Endothelial cell of umbilical vein (primary cell): ENCODE measurements at regions not wholly inside any gene's neighbourhood (a gene's known extent, or its start where the extent isn't known, plus 50 kb on each side); places are given as distances from the start of the nearest gene placed in this dataset.
"Not testable (repeated sequence)": the region's sequence is repeated elsewhere in the genome, so short reads cannot be mapped to it uniquely, and the experiment has no call there.

Experiments
- BruUV-seq: library from RNA; stranded (reverse); fragments of 400-500 nt; replicated peaks from 2 replicates; lab custom pipeline; 2021; lab: Mats Ljungman, UMichigan
- CTCF ChIA-PET: fragments of 300-600, 350-600 bp; sonication (Branson Sonifier 250); formaldehyde crosslinking; loops from one replicate; lab custom pipeline; 2021; ENCODE audit warnings: antibody characterized with exemption, inconsistent platforms; lab: Charles Lee
- POLR2A ChIA-PET: fragments of 300-600, 350-600 bp; sonication (Branson Sonifier 250); formaldehyde crosslinking; loops from one replicate; lab custom pipeline; 2021; ENCODE audit warnings: antibody characterized with exemption, inconsistent platforms; lab: Charles Lee
- DNase-seq: peaks from one replicate; pipeline ENCODE4 v3.0.0-alpha.2; 2011; ENCODE audit warnings: low read depth, low spot score
- FAIRE-seq: peaks from 2 replicates; lab custom pipeline; 2011; peaks lifted over from hg19 to GRCh38; lab: Jason Lieb, UNC
- H2AFZ ChIP-seq: 2 replicates; pipeline ENCODE4 v1.6.0; 2012; ENCODE audit warnings: low read depth, low read length, control low read depth, inconsistent platforms
- H3K27ac ChIP-seq: 2 replicates; pipeline ENCODE4 v1.5.1; 2011; ENCODE audit warnings: low read depth, mild to moderate bottlenecking, control low read depth, low read length, moderate library complexity; ENCODE audit not compliant: insufficient read depth
- H3K27me3 ChIP-seq, 2 experiments: 2 replicates each; pipeline versions ENCODE4 v1.6.0 to v1.6.1; 2011; ENCODE audit warnings: low read length in 2 of 2, mixed read lengths in 1 of 2; ENCODE audit not compliant: control insufficient read depth in 2 of 2, insufficient read depth in 2 of 2
- H3K36me3 ChIP-seq, 2 experiments: 2 replicates in 1 of 2; 3 replicates in 1 of 2; pipeline ENCODE4 v1.5.1; 2011; ENCODE audit warnings: low read length in 2 of 2, mild to moderate bottlenecking in 1 of 2, moderate library complexity in 1 of 2; ENCODE audit not compliant: control insufficient read depth in 2 of 2, insufficient read depth in 2 of 2; ENCODE audit errors: extremely low read depth in 1 of 2
- H3K4me1 ChIP-seq: 3 replicates; pipeline ENCODE4 v1.5.1; 2011; ENCODE audit warnings: mild to moderate bottlenecking, low read length; ENCODE audit not compliant: control insufficient read depth, insufficient read depth; ENCODE audit errors: extremely low read depth
- H3K4me2 ChIP-seq: 2 replicates; pipeline ENCODE4 v1.6.1; 2011; ENCODE audit warnings: low read length, control low read depth, mixed read lengths; ENCODE audit not compliant: insufficient read depth
- H3K4me3 ChIP-seq, 3 experiments: fragments of 200-600 bp in 1 of 3; sonication (generic), shearing (Covaris generic) in 1 of 3; replicated peaks in 1 of 3; 2 replicates each; pipeline ENCODE4 v1.5.1; 2011 to 2016; ENCODE audit warnings: control low read depth in 3 of 3, low read length in 3 of 3, mild to moderate bottlenecking in 2 of 3, inconsistent platforms in 1 of 3, low read depth in 1 of 3, moderate library complexity in 1 of 3; ENCODE audit not compliant: insufficient read depth in 1 of 3
- H3K79me2 ChIP-seq: 2 replicates; pipeline ENCODE4 v1.6.0; 2012; ENCODE audit warnings: low read length, inconsistent platforms; ENCODE audit not compliant: control insufficient read depth, insufficient read depth
- H3K9ac ChIP-seq: replicated peaks from 2 replicates; pipeline ENCODE3; 2011; ENCODE audit warnings: low read length, control low read depth; ENCODE audit not compliant: insufficient read depth; ENCODE audit errors: extremely low read depth
- H3K9me1 ChIP-seq: replicated peaks from 3 replicates; pipeline ENCODE4 v1.6.0; 2011; ENCODE audit warnings: mild to moderate bottlenecking, low read length; ENCODE audit not compliant: control insufficient read depth, insufficient read depth; ENCODE audit errors: extremely low read depth
- H3K9me3 ChIP-seq: replicated peaks from 2 replicates; pipeline ENCODE4 v1.5.1; 2012; ENCODE audit warnings: low read length, inconsistent platforms; ENCODE audit not compliant: control insufficient read depth, insufficient read depth
- H4K20me1 ChIP-seq: replicated peaks from 2 replicates; pipeline ENCODE3; 2011; ENCODE audit warnings: mild to moderate bottlenecking, low read length; ENCODE audit not compliant: control insufficient read depth, insufficient read depth; ENCODE audit errors: extremely low read depth
- GATA2 ChIP-seq: IDR thresholded peaks from 2 replicates; pipeline ENCODE4 v1.7.0; 2011; ENCODE audit warnings: low read depth, mild to moderate bottlenecking, moderate library complexity, mixed read lengths, low read length; ENCODE audit not compliant: insufficient read length, insufficient read depth
- JUN ChIP-seq: IDR thresholded peaks from 2 replicates; pipeline ENCODE4 v1.6.1; 2011; ENCODE audit warnings: borderline replicate concordance, low read depth; ENCODE audit not compliant: insufficient read length, insufficient read depth
- MYC ChIP-seq: IDR thresholded peaks from one replicate; pipeline ENCODE4 v1.6.1; 2011; ENCODE audit warnings: mild to moderate bottlenecking, low read depth, low read length
- POLR2AphosphoS5 ChIP-seq: IDR thresholded peaks from 2 replicates; pipeline ENCODE4 v1.6.1; 2012; ENCODE audit warnings: low read depth, mild to moderate bottlenecking, control low read depth, low read length, moderate library complexity; ENCODE audit not compliant: insufficient read depth
- dilution Hi-C: fragments of 300-500 bp; cut with MboI; formaldehyde crosslinking; loops from one replicate; pipeline ENCODE4 v1.15.0; 2019; ENCODE audit warnings: low sequenced_read_pairs; ENCODE audit not compliant: extremely low pct_ligation_motif_present
- intact Hi-C: fragments of 100-400 bp; cut with micrococcal nuclease; formaldehyde crosslinking; loops from one replicate; pipeline ENCODE4 v1.10.0; 2022
- TF ChIP-seq, protein P1 (sequence below), 2 donors: IDR thresholded peaks; 1 replicate in 1 of 2; 2 replicates in 1 of 2; pipeline ENCODE4 v1.5.1; 2011; ENCODE audit warnings: low read length in 2 of 2, mild to moderate bottlenecking in 2 of 2, moderate library complexity in 2 of 2, control low read depth in 1 of 2, inconsistent platforms in 1 of 2, low read depth in 1 of 2; ENCODE audit not compliant: insufficient read depth in 1 of 2; ENCODE audit errors: extremely low read depth in 1 of 2

DNA sequence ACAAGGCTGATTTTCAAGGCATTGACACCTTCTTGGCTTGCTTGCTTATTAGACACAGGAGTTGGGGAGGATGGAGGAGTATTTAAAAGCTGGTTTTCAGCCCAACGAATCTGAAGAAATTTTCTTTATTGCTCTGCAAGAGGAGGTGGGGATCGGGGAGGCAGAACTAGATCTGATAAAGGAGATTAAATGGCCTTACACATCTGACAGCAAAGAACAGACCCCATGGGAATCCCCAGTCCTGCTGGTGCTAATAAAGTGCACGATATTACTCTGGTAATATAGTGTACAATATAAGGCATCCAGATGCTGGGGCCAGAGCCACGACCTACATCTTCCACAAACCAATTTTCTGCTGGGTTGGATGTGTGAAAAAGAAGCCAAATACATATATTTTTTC is 323.0 kb downstream of the OMA1 start:
- ChIA-PET CTCF (no interaction called here), POLR2A (no interaction called here)
- no peaks in the 10 kb centered on the region for H4K20me1 ChIP-seq
- BruUV-seq = no TSS peak
- TF ChIP-seq, protein P1, sequence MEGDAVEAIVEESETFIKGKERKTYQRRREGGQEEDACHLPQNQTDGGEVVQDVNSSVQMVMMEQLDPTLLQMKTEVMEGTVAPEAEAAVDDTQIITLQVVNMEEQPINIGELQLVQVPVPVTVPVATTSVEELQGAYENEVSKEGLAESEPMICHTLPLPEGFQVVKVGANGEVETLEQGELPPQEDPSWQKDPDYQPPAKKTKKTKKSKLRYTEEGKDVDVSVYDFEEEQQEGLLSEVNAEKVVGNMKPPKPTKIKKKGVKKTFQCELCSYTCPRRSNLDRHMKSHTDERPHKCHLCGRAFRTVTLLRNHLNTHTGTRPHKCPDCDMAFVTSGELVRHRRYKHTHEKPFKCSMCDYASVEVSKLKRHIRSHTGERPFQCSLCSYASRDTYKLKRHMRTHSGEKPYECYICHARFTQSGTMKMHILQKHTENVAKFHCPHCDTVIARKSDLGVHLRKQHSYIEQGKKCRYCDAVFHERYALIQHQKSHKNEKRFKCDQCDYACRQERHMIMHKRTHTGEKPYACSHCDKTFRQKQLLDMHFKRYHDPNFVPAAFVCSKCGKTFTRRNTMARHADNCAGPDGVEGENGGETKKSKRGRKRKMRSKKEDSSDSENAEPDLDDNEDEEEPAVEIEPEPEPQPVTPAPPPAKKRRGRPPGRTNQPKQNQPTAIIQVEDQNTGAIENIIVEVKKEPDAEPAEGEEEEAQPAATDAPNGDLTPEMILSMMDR (IDR thresholded peaks at IDR 0.05; ENCODE audit: extremely low read depth in 1 of 2, insufficient read depth in 1 of 2, low read depth in 1 of 2, low read length in 2 of 2) = no peak
- no peak for TF ChIP-seq GATA2
- H3K9me3 ChIP-seq = no peaks in the 10 kb centered on the region
- H3K4me2 ChIP-seq = no peak overlapping the region
- no peak for DNase-seq
- H3K4me3 ChIP-seq = no peak overlapping the region
- H3K9ac ChIP-seq = no peak overlapping the region
- no peak overlapping the region for H2AFZ ChIP-seq
- H3K27me3 ChIP-seq = no peaks in the 10 kb centered on the region
- H3K4me1 ChIP-seq = no peaks in the 10 kb centered on the region
- no peak for FAIRE-seq
- H3K36me3 ChIP-seq = no peaks in the 10 kb centered on the region
- dilution Hi-C loops = no loop called here
- no peaks in the 10 kb centered on the region for H3K9me1 ChIP-seq
- H3K79me2 ChIP-seq = no peaks in the 10 kb centered on the region
- H3K27ac ChIP-seq = no peak overlapping the region
- intact Hi-C loops = no loop called here

DNA sequence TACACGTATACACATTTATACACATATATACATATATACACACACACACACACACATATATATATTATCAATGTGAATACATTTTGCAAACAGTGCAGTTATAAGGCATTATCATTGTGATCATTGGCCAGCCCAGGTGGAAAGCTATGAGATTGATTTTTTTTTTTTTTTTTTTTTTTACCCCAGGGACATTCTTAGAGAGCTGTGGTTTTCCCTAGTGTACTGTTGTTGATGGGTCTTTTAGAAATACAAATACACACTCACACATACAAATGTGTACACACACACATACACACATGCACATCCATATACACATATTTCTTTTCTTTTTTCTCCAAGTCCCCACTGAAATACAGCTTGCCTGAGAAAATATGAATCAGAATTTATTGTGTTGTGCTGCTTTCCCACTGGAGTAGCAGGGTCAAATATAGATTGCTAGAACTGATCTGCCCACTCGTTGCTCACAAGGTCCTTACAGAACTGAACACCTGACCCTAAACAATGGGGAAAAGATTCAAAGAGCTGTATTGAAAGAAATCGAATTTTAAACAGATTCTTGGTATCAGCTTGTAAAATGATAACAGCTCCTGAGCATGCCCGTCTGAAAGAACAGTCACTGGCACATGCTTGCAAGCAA is 325.6 kb downstream of the OMA1 start:
- no TSS peak for BruUV-seq
- CTCF ChIA-PET = no interaction called here

DNA sequence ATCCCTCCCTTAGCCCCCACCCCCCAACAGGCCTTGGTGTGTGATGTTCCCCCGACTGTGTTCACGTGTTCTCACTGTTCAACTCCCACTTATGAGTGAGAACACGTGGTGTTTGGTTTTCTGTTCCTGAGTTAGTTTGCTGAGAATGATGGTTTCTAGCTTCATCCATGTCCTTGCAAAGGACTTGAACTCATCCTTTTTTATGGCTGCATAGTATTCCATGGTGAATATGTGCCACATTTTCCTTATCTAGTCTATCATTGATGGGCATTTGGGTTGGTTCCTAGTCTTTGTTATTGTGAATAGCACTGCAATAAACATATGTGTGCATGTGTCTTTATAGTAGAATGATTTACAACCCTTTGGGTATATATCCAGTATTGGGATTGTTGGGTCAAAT is 330.4 kb downstream of the OMA1 start:
- intact Hi-C loops, H3K9me1 ChIP-seq, FAIRE-seq, dilution Hi-C loops, H3K27ac ChIP-seq, CTCF ChIA-PET, H3K9me3 ChIP-seq, POLR2A ChIA-PET, H3K79me2 ChIP-seq, DNase-seq, H4K20me1 ChIP-seq, H3K27me3 ChIP-seq, H2AFZ ChIP-seq, H3K36me3 ChIP-seq, H3K9ac ChIP-seq, BruUV-seq, H3K4me3 ChIP-seq, H3K4me1 ChIP-seq, H3K4me2 ChIP-seq: not testable (repeated sequence)

More for the DNA sequence above, 325.6 kb downstream of the OMA1 start:
- no peak overlapping the region for H3K27ac ChIP-seq
- no peak overlapping the region for H3K4me2 ChIP-seq
- H3K36me3 ChIP-seq = no peaks in the 10 kb centered on the region
- H2AFZ ChIP-seq = no peak overlapping the region
- H3K9me1 ChIP-seq = no peaks in the 10 kb centered on the region
- no peaks in the 10 kb centered on the region for H3K79me2 ChIP-seq
- no peaks in the 10 kb centered on the region for H3K4me1 ChIP-seq
- FAIRE-seq = no peak
- POLR2A ChIA-PET = no interaction called here
- no peaks in the 10 kb centered on the region for H4K20me1 ChIP-seq
- H3K9me3 ChIP-seq = no peaks in the 10 kb centered on the region
- dilution Hi-C loops (no loop called here), intact Hi-C loops (no loop called here)
- H3K27me3 ChIP-seq = no peaks in the 10 kb centered on the region
- DNase-seq = no peak
- TF ChIP-seq GATA2 = no peak
- TF ChIP-seq, protein P1 (IDR thresholded peaks at IDR 0.05; ENCODE audit: extremely low read depth in 1 of 2, insufficient read depth in 1 of 2, low read depth in 1 of 2, low read length in 2 of 2) = no peak
- no peak for TF ChIP-seq MYC
- TF ChIP-seq JUN = no peak
- no peak for TF ChIP-seq POLR2AphosphoS5
- no peak overlapping the region for H3K4me3 ChIP-seq
- H3K9ac ChIP-seq = no peak overlapping the region
